ENCODE measurements at regions not wholly inside any gene's neighbourhood (a gene's known extent, or its start where the extent isn't known, plus 50 kb on each side); places are given as distances from the start of the nearest gene placed in this dataset.

GRCh38 chr6:145227593-145227992 lies 507.7 kb downstream of the EPM2A start:
- TF ChIP-seq POLR2A (IDR thresholded peaks at IDR 0.05) (no peak), CTCF (IDR thresholded peaks at IDR 0.05) (no peak), EP300 (IDR thresholded peaks at IDR 0.05) (no peak)

All from suprapubic skin (tissue), 3 donors.